Bronchial epithelial cell (primary cell): ENCODE measurements at regions not wholly inside any gene's neighbourhood (a gene's known extent, or its start where the extent isn't known, plus 50 kb on each side); places are given as distances from the start of the nearest gene placed in this dataset.
A peak's percentile ranks its signal among the peaks of the same experiment; 100 is the strongest.

Source experiments
- DNase-seq: peaks from one replicate; pipeline ENCODE4 v3.0.0-alpha.2; 2010; ENCODE audit warnings: low read depth
- FAIRE-seq: peaks from 2 replicates; lab custom pipeline; 2011; peaks lifted over from hg19 to GRCh38; lab: Jason Lieb, UNC
- H3K27me3 ChIP-seq: 2 replicates; pipeline ENCODE4 v1.5.1; 2011; ENCODE audit warnings: low read length; ENCODE audit not compliant: control insufficient read depth, insufficient read depth
- H3K36me3 ChIP-seq: 2 replicates; pipeline ENCODE4 v1.5.1; 2011; ENCODE audit warnings: low read length; ENCODE audit not compliant: control insufficient read depth, insufficient read depth
- H3K4me3 ChIP-seq: 2 replicates; pipeline ENCODE4 v1.5.1; 2011; ENCODE audit warnings: mild to moderate bottlenecking, low read depth, low read length, control low read depth
- TF ChIP-seq, protein P1 (sequence below): IDR thresholded peaks from 2 replicates; pipeline ENCODE4 v1.5.1; 2011; ENCODE audit warnings: mild to moderate bottlenecking, moderate library complexity, low read length, control low read depth, inconsistent platforms; ENCODE audit not compliant: insufficient read depth, severe bottlenecking

DNA sequence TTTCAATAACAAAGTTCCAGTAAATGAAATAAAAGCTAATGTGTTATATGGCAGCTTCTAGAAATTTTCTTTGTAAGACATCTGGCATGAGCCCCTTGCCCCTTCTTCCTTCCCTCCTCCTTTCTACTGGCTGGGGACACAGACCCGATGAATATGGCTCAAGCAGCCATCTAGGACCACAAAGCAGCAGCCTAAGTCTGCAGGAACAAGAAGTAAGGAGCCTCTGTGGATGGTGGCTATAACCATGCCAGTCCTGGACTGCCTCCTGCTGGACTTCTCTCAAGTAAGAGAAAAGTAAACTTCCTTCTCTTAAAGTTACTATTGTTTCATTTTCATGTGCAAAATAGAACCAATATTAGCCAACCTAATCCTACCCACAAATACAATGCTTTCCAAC, 114.9 kb upstream of the DST start:
- TF ChIP-seq, protein P1, sequence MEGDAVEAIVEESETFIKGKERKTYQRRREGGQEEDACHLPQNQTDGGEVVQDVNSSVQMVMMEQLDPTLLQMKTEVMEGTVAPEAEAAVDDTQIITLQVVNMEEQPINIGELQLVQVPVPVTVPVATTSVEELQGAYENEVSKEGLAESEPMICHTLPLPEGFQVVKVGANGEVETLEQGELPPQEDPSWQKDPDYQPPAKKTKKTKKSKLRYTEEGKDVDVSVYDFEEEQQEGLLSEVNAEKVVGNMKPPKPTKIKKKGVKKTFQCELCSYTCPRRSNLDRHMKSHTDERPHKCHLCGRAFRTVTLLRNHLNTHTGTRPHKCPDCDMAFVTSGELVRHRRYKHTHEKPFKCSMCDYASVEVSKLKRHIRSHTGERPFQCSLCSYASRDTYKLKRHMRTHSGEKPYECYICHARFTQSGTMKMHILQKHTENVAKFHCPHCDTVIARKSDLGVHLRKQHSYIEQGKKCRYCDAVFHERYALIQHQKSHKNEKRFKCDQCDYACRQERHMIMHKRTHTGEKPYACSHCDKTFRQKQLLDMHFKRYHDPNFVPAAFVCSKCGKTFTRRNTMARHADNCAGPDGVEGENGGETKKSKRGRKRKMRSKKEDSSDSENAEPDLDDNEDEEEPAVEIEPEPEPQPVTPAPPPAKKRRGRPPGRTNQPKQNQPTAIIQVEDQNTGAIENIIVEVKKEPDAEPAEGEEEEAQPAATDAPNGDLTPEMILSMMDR = peak; percentile 71
- DNase-seq (peak; percentile 62), FAIRE-seq (no peak)
- H3K4me3 ChIP-seq = no peak overlapping the region
- no peaks in the 10 kb centered on the region for H3K36me3 ChIP-seq
- H3K27me3 ChIP-seq = no peaks in the 10 kb centered on the region

DNA sequence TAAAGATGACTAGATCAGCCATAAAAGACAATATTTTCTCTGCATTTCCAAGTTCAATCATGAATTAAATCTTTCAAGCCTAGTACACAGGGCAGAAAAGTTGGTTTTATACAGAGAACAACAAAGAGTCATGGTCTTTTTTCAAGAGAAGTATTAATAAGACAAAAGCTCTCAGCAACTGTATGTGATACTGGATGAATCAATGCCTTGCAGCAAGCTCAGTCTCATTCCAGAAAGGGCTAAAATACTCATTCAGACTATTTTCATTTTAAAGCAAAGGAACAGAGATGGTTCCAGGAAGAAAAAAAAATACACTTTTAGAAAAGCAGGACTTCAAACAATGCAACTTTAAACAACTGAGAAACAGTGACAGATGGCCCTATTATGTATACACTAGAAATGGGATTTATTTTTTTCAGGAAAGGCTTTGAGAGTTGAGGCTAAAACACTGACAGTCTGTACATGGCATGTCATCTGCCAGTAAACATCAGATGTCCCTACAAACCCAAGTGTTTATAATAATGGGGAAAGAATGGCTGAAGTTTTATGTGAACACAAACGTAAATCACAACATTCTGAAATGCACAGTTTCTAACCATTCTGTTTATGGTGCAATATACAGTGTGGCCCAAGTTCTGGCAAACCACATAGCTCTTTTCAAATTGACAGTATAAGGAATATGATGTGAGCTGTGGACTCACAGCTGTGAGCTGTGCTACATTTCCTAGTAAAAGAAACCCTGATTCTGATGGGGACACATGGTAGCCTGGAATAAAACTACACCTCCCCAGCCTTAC, 114.3 kb upstream of the DST start:
- H3K4me3 ChIP-seq = no peak overlapping the region
- H3K36me3 ChIP-seq = no peaks in the 10 kb centered on the region
- TF ChIP-seq, protein P1 = no peak
- H3K27me3 ChIP-seq = no peaks in the 10 kb centered on the region
- FAIRE-seq = no peak
- no peak for DNase-seq

DNA sequence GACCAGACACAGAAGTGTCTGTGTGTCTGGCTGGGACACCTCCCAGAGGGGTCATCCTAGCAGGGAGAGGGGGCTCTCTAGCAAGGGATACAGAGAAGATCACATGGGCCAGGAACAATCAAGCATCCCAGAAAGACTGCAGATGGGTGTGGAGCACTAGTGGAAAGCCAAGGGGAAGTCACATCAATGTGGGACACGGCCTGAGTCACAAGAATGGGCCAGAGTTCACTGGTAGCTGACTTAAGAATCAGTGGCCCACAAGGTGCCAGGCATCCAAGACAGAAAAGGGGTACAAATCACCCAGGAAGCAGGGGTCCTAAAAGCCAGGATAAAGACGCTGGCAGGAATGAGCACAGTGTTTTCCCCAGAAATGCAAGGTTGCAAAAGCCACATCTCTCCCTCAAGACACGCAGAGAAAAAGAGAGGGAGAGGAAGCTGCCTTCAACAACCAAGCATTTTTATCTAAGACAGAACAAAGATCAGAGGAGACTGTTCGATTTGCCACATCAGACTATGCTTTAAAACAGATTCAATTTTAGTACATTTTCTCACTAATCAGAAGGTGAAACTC, 113.6 kb upstream of the DST start:
- no peaks in the 10 kb centered on the region for H3K36me3 ChIP-seq
- DNase-seq (no peak), FAIRE-seq (no peak)
- H3K4me3 ChIP-seq = no peak overlapping the region
- TF ChIP-seq, protein P1 = no peak
- H3K27me3 ChIP-seq = no peaks in the 10 kb centered on the region

DNA sequence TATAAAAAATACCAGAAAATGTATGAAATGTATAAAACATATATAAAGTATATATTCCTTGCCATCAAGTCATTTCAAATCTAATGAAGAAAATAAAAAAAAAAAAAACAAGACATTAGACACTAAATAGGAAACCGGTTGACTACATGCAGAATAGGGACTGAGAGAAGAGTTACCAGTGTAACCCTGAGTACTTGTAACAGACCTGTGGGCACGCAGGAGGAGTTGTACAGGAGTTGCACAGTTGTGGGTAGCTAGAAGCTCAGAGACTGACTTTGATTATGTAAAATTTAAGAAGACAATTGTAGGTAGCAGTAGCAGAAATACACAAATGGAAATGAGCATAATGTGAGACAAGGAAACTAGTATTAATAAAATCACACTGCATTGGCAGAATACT, 112.4 kb upstream of the DST start:
- DNase-seq (no peak), FAIRE-seq (no peak)
- TF ChIP-seq, protein P1 = no peak
- Histone ChIP-seq H3K4me3 (no peak overlapping the region), H3K27me3 (no peaks in the 10 kb centered on the region), H3K36me3 (no peaks in the 10 kb centered on the region)

DNA sequence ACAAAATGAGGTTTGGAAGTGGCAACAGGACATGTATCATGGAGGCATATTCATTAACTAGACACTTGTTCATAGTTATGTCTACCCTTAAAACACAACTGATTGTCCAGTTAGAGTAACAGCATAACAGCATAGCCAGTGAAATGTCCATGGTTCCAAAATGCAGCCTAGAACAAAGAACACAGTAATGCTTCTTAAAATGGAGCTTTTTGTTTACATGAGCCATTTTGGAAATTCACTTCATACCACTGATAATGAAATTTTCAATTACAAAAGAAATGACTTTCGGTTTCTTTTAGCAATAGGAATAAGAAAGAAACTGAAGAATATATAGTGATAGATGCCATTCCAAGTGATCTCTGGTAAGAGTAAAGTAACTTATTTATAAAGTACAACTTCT, 111.1 kb upstream of the DST start:
- TF ChIP-seq, protein P1 = no peak
- no peak overlapping the region for H3K4me3 ChIP-seq
- DNase-seq (no peak), FAIRE-seq (no peak)
- H3K36me3 ChIP-seq = no peaks in the 10 kb centered on the region
- no peaks in the 10 kb centered on the region for H3K27me3 ChIP-seq
